HFFc6 (cell line): ENCODE measurements at regions not wholly inside any gene's neighbourhood (a gene's known extent, or its start where the extent isn't known, plus 50 kb on each side); places are given as distances from the start of the nearest gene placed in this dataset.
A peak's percentile ranks its signal among the peaks of the same experiment; 100 is the strongest.

Source experiments
- DNase-seq: peaks from one replicate; pipeline ENCODE4 v3.0.0-alpha.2; 2018
- H3K27ac Mint-ChIP-seq: 2 replicates; pipeline ENCODE4 v1.8.0; 2020; ENCODE audit warnings: mild to moderate bottlenecking, mixed read lengths
- H3K27me3 Mint-ChIP-seq: 2 replicates; pipeline ENCODE4 v1.8.0; 2021; ENCODE audit warnings: mild to moderate bottlenecking, moderate library complexity, mixed read lengths; ENCODE audit not compliant: insufficient read depth
- H3K36me3 Mint-ChIP-seq: 2 replicates; pipeline ENCODE4 v1.8.0; 2021; ENCODE audit warnings: low read depth, mixed read lengths
- H3K4me1 Mint-ChIP-seq: 2 replicates; pipeline ENCODE4 v1.8.0; 2020; ENCODE audit warnings: low read depth, mixed read lengths
- H3K4me3 Mint-ChIP-seq: 2 replicates; pipeline ENCODE4 v1.8.0; 2020; ENCODE audit warnings: mild to moderate bottlenecking, moderate library complexity, mixed read lengths
- H3K9me3 Mint-ChIP-seq: 2 replicates; pipeline ENCODE4 v1.8.0; 2020; ENCODE audit warnings: mild to moderate bottlenecking, mixed read lengths
- TF ChIP-seq, protein P1 (sequence below): fragments of 200-600 bp; sonication (generic); IDR thresholded peaks from 2 replicates; pipeline ENCODE4 v1.5.0; 2021; ENCODE audit warnings: antibody characterized with exemption, mild to moderate bottlenecking

DNA sequence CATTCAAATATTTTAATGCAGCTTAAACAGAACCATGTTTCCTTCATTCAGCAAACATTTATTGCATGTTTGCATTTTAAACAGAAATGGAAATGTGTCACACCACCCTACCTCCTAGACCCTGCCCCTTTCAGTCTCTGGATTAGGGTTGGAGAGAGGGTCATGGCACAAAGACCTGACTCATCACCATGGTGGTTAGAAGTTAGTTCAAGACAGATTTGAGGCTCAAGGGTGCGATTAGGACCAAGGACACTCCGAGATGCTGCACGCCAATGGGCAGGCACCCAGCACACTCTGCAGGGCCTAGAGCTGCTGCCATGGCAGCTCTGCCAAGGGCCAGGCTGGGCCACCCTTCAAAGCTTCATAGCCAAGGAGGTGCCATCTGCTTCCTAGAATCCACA, 86.9 kb downstream of the NAV1 start:
- DNase-seq = no peak
- Mint-ChIP-seq H3K4me1 (peaks cover 72% of the 10 kb centered on the region), H3K36me3 (peaks cover 25% of the 10 kb centered on the region), H3K27ac (peak overlapping the region; percentile 69), H3K27me3 (peaks cover 2% of the 10 kb centered on the region), H3K4me3 (peak overlapping the region; percentile 70), H3K9me3 (no peaks in the 10 kb centered on the region)
- TF ChIP-seq, protein P1, sequence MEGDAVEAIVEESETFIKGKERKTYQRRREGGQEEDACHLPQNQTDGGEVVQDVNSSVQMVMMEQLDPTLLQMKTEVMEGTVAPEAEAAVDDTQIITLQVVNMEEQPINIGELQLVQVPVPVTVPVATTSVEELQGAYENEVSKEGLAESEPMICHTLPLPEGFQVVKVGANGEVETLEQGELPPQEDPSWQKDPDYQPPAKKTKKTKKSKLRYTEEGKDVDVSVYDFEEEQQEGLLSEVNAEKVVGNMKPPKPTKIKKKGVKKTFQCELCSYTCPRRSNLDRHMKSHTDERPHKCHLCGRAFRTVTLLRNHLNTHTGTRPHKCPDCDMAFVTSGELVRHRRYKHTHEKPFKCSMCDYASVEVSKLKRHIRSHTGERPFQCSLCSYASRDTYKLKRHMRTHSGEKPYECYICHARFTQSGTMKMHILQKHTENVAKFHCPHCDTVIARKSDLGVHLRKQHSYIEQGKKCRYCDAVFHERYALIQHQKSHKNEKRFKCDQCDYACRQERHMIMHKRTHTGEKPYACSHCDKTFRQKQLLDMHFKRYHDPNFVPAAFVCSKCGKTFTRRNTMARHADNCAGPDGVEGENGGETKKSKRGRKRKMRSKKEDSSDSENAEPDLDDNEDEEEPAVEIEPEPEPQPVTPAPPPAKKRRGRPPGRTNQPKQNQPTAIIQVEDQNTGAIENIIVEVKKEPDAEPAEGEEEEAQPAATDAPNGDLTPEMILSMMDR = no peak

DNA sequence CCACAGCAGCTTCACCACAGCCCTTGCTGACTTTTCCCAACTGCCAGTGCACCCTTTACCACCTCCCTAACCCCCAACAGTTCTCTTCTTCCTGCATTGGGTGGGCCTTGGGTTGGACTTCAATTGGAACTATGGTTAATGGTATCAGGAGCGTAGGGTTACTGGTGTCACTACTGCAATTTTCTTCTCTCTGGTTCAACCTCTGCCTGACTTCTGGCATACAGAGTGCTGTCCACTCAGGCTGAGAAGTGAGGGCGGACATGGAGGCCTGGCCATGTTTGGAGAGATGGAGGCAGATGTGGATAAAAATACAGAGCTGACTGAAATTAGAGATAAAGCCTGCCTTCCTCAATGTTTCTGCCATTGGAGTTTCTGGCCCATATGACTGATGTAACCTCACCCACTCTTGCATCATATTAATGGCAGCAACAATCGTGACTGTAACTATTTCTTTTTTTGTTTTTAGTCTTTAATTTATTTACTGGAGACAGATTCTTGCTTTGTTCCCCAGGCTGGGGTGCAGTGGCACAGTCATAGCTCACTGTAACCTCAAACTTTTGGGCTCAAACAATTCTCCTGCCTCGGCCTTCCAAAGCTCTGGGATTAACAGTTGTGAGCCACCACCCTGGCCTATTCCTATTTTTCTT, 87.8 kb downstream of the NAV1 start:
- no peak for DNase-seq
- Mint-ChIP-seq H3K36me3 (peaks cover 32% of the 10 kb centered on the region), H3K27me3 (peaks cover under 1% of the 10 kb centered on the region), H3K27ac (peak overlapping the region; percentile 69), H3K4me3 (peak overlapping the region; percentile 70), H3K9me3 (no peaks in the 10 kb centered on the region), H3K4me1 (peaks cover 78% of the 10 kb centered on the region)
- TF ChIP-seq, protein P1 = no peak

DNA sequence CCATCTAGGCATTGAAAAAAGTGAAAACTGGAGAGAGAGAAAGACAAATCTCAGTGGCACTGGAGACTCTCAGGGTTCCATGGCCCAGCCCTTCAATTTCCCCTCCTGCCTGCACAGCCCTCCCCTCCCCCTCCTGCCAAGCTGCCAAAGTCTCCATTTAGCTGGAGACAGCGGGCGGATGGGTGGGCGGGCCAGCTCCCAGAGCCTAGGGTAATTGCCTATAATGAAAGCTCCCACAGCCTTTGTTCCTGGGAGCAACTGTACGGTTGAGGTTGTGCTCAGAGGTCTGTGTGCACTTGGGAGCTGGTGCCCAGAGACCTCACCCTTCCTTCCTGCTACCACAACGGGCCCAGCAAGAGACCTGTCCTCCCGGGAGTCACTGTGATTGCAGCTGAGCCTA, 89.6 kb downstream of the NAV1 start:
- peak overlapping the region; percentile 45; the same call in 1 of the 2 replicates for H3K27ac Mint-ChIP-seq
- peaks cover 85% of the 10 kb centered on the region for H3K4me1 Mint-ChIP-seq
- H3K36me3 Mint-ChIP-seq = peaks cover 41% of the 10 kb centered on the region
- H3K27me3 Mint-ChIP-seq = no peaks in the 10 kb centered on the region; the same call in 1 of the 2 replicates
- H3K4me3 Mint-ChIP-seq = no peak overlapping the region
- TF ChIP-seq, protein P1 = no peak
- H3K9me3 Mint-ChIP-seq = no peaks in the 10 kb centered on the region
- DNase-seq = no peak

DNA sequence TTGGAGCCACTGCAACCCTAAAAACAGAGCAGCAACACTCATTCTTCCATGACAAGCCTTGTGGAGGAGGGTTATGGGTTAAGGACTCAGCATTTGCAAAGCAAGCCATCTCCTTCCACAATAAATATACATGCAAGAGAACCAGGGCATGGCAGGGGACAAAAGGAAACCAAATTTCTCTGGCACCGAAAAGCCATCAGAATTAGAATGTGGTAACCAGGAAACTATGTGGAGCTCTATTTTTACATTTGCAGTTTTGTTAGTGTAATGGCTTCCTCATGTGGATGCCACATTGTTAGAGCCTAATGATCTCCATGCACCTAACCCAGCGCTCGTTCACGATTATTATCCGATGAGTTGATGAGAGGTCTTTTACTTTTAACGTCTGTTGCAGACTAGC, 91.7 kb downstream of the NAV1 start:
- Mint-ChIP-seq H3K36me3 (peaks cover 50% of the 10 kb centered on the region), H3K4me3 (peak overlapping the region; percentile 34), H3K9me3 (no peaks in the 10 kb centered on the region), H3K4me1 (peaks cover 86% of the 10 kb centered on the region), H3K27me3 (no peaks in the 10 kb centered on the region; the same call in 1 of the 2 replicates), H3K27ac (peak overlapping the region; percentile 80)
- DNase-seq = no peak
- TF ChIP-seq, protein P1 = no peak

DNA sequence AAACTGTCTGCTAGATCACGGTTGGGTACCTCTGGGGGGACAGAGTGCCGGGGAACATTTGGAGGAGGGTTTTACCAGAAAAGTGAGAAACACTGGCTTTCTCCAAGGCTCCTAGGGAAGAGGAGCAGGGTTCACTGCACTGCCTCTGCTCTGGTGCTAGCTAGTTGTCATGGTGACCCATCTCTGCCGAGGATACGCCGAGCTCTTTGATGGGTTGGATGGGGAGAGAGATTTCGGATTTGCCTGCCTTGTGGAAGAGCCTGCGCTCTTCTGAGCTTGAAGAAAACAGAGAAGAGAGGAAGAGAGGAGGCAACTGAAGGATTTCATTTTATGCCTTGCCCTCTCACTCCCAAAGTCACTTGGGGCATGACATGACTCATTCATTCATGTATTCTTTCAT, 92.1 kb downstream of the NAV1 start:
- TF ChIP-seq, protein P1 = no peak
- peak overlapping the region; percentile 18; the same call in 1 of the 2 replicates for H3K4me3 Mint-ChIP-seq
- H3K9me3 Mint-ChIP-seq = no peaks in the 10 kb centered on the region
- peaks cover 86% of the 10 kb centered on the region for H3K4me1 Mint-ChIP-seq
- DNase-seq = no peak
- peak overlapping the region; percentile 80 for H3K27ac Mint-ChIP-seq
- no peaks in the 10 kb centered on the region; the same call in 1 of the 2 replicates for H3K27me3 Mint-ChIP-seq
- H3K36me3 Mint-ChIP-seq = peaks cover 50% of the 10 kb centered on the region
